GM23338 (cell line): ENCODE measurements at regions not wholly inside any gene's neighbourhood (a gene's known extent, or its start where the extent isn't known, plus 50 kb on each side); places are given as distances from the start of the nearest gene placed in this dataset.

Experiments
- ATAC-seq: fragments of 200-7000 bp; cut with Tn5 transposase; 3 replicates; pipeline ENCODE4 v1.9.1; 2020
- DNase-seq: peaks from one replicate; pipeline ENCODE4 v3.0.0-alpha.2; 2015; ENCODE audit warnings: low spot score
- H2AFZ ChIP-seq: fragments of 200-600 bp; sonication (generic); 2 replicates; pipeline ENCODE4 v1.8.0; 2016; ENCODE audit warnings: antibody characterized with exemption, mild to moderate bottlenecking, moderate library complexity
- H3F3A ChIP-seq: fragments of 200-600 bp; sonication (generic); replicated peaks from 2 replicates; pipeline ENCODE4 v1.8.0; 2017; ENCODE audit warnings: antibody characterized with exemption, mixed run types, low read depth
- H3K27ac ChIP-seq: fragments of 200-600 bp; sonication (generic); 2 replicates; pipeline ENCODE4 v1.6.1; 2016; ENCODE audit warnings: low read depth
- H3K27me3 ChIP-seq: fragments of 200-600 bp; sonication (generic); 2 replicates; pipeline ENCODE4 v1.8.0; 2016; ENCODE audit warnings: mild to moderate bottlenecking, mixed run types, moderate library complexity; ENCODE audit not compliant: insufficient read depth
- H3K36me3 ChIP-seq: fragments of 200-600 bp; sonication (generic); 2 replicates; pipeline ENCODE4 v1.8.0; 2016; ENCODE audit warnings: mild to moderate bottlenecking; ENCODE audit not compliant: insufficient read depth
- H3K4me1 ChIP-seq: fragments of 200-600 bp; sonication (generic); 2 replicates; pipeline ENCODE4 v1.8.0; 2016; ENCODE audit warnings: mild to moderate bottlenecking, moderate library complexity; ENCODE audit not compliant: insufficient read depth
- H3K4me2 ChIP-seq: fragments of 200-600 bp; sonication (generic); 2 replicates; pipeline ENCODE4 v1.7.1; 2017; ENCODE audit warnings: mixed run types
- H3K4me3 ChIP-seq: fragments of 200-600 bp; sonication (generic); 2 replicates; pipeline ENCODE4 v1.6.1; 2016; ENCODE audit warnings: mixed run types
- H3K79me2 ChIP-seq: fragments of 200-600 bp; sonication (generic); replicated peaks from 2 replicates; pipeline ENCODE4 v1.8.0; 2017; ENCODE audit warnings: mild to moderate bottlenecking; ENCODE audit not compliant: insufficient read depth
- H3K9me2 ChIP-seq: fragments of 200-600 bp; sonication (generic); 2 replicates; pipeline ENCODE4 v1.8.0; 2017; ENCODE audit not compliant: insufficient read depth
- H4K20me1 ChIP-seq: fragments of 200-600 bp; sonication (generic); replicated peaks from 2 replicates; pipeline ENCODE4 v1.8.0; 2017; ENCODE audit warnings: mild to moderate bottlenecking; ENCODE audit not compliant: insufficient read depth
- H3K27ac Mint-ChIP-seq: 2 replicates; pipeline ENCODE4 v1.8.0; 2020; ENCODE audit warnings: inconsistent platforms, mild to moderate bottlenecking, moderate library complexity, mixed read lengths
- H3K27me3 Mint-ChIP-seq: 3 replicates; pipeline ENCODE4 v1.8.0; 2022; ENCODE audit warnings: low read depth, mild to moderate bottlenecking, moderate library complexity, mixed read lengths, inconsistent platforms; ENCODE audit not compliant: insufficient read depth, poor library complexity
- H3K36me3 Mint-ChIP-seq: 3 replicates; pipeline ENCODE4 v1.8.0; 2021; ENCODE audit warnings: low read depth, mild to moderate bottlenecking, inconsistent platforms, moderate library complexity, mixed read lengths
- H3K4me1 Mint-ChIP-seq: 3 replicates; pipeline ENCODE4 v1.8.0; 2020; ENCODE audit warnings: mild to moderate bottlenecking, inconsistent platforms, mixed read lengths
- H3K4me3 Mint-ChIP-seq: 3 replicates; pipeline ENCODE4 v1.8.0; 2021; ENCODE audit warnings: moderate library complexity, mild to moderate bottlenecking, inconsistent platforms, mixed read lengths
- H3K9me3 Mint-ChIP-seq: 3 replicates; pipeline ENCODE4 v1.8.0; 2020; ENCODE audit warnings: moderate library complexity, mild to moderate bottlenecking, inconsistent platforms, mixed read lengths
- CREB1 ChIP-seq: fragments of 250-450 bp; sonication (Bioruptor Pico); IDR thresholded peaks from 2 replicates; pipeline ENCODE4 v1.5.0; 2020; ENCODE audit warnings: low read depth, mild to moderate bottlenecking, moderate library complexity
- EZH2 ChIP-seq: fragments of 200-600 bp; sonication (generic); IDR thresholded peaks from one replicate; pipeline ENCODE4 v1.8.0; 2017; ENCODE audit warnings: antibody characterized with exemption, mild to moderate bottlenecking, low read depth; ENCODE audit not compliant: unreplicated experiment
- JUNB ChIP-seq: IDR thresholded peaks from one replicate; pipeline ENCODE4 v1.6.1; 2016; ENCODE audit warnings: antibody characterized with exemption; ENCODE audit not compliant: unreplicated experiment
- NANOG ChIP-seq: IDR thresholded peaks from 2 replicates; pipeline ENCODE4 v1.6.1; 2016; ENCODE audit warnings: antibody characterized with exemption, borderline replicate concordance
- POLR2AphosphoS5 ChIP-seq: IDR thresholded peaks from 2 replicates; pipeline ENCODE4 v1.6.1; 2016; ENCODE audit warnings: antibody characterized with exemption, low read depth
- STAT1 ChIP-seq: IDR thresholded peaks from one replicate; pipeline ENCODE4 v1.6.1; 2016; ENCODE audit warnings: antibody characterized with exemption; ENCODE audit not compliant: unreplicated experiment
- ZNF114 ChIP-seq: fragments of 250-450 bp; sonication (Bioruptor Pico); IDR thresholded peaks from 2 replicates; pipeline ENCODE4 v1.5.0; 2020; ENCODE audit warnings: mild to moderate bottlenecking, moderate library complexity
- ZNF331 ChIP-seq: fragments of 250-450 bp; sonication (Bioruptor Pico); IDR thresholded peaks from 2 replicates; pipeline ENCODE4 v1.5.0; 2020; ENCODE audit warnings: low read depth, mild to moderate bottlenecking, moderate library complexity
- TF ChIP-seq, protein P1 (sequence below), 2 experiments: fragments of 200-600 bp in 1 of 2; sonication (generic) in 1 of 2; conservative IDR thresholded peaks; 2 replicates each; pipeline versions ENCODE4 v1.5.1 to v1.6.1; 2016 to 2017; ENCODE audit warnings: antibody characterized with exemption in 2 of 2, low read depth in 2 of 2, mild to moderate bottlenecking in 2 of 2, moderate library complexity in 1 of 2
- TF ChIP-seq, protein P2 (sequence below): IDR thresholded peaks from one replicate; pipeline ENCODE4 v1.6.1; 2018; ENCODE audit warnings: antibody characterized with exemption; ENCODE audit not compliant: unreplicated experiment
- TF ChIP-seq, protein P3 (sequence below): fragments of 250-450 bp; sonication (Bioruptor Pico); IDR thresholded peaks from 2 replicates; pipeline ENCODE4 v1.5.0; 2020; ENCODE audit warnings: mild to moderate bottlenecking, moderate library complexity

DNA sequence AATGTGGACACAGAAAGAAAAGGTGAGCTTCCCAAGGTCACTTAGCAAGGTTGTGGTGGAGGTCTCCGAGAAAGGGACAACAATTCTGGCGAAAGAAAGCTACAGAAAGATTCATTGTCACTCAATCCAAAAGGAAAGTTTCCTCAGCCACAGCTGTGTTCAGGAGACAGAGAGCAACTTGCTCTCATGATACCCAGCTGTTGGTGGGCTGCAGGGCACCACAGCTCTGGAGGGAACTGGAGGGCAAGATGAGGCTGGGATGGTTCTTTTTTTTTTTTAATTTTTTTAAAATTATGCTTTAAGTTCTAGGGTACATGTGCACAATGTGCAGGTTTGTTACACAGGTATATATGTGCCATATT is 50.7 kb upstream of the VTCN1 start:
- no peaks in the 10 kb centered on the region for H3K27me3 ChIP-seq
- DNase-seq (no peak), ATAC-seq (no peak)
- no peaks in the 10 kb centered on the region for H3K79me2 ChIP-seq
- no peaks in the 10 kb centered on the region for H4K20me1 ChIP-seq
- no peaks in the 10 kb centered on the region for H3K4me1 ChIP-seq
- H3K9me3 Mint-ChIP-seq, result peaks cover 40% of the 10 kb centered on the region
- H3K4me1 Mint-ChIP-seq, result no peaks in the 10 kb centered on the region
- TF ChIP-seq NANOG (no peak), POLR2AphosphoS5 (no peak), EZH2 (no peak), ZNF114 (CRISPR knock-in tag) (no peak), JUNB (no peak), STAT1 (no peak), CREB1 (no peak), ZNF331 (CRISPR knock-in tag) (no peak)
- TF ChIP-seq, protein P1, sequence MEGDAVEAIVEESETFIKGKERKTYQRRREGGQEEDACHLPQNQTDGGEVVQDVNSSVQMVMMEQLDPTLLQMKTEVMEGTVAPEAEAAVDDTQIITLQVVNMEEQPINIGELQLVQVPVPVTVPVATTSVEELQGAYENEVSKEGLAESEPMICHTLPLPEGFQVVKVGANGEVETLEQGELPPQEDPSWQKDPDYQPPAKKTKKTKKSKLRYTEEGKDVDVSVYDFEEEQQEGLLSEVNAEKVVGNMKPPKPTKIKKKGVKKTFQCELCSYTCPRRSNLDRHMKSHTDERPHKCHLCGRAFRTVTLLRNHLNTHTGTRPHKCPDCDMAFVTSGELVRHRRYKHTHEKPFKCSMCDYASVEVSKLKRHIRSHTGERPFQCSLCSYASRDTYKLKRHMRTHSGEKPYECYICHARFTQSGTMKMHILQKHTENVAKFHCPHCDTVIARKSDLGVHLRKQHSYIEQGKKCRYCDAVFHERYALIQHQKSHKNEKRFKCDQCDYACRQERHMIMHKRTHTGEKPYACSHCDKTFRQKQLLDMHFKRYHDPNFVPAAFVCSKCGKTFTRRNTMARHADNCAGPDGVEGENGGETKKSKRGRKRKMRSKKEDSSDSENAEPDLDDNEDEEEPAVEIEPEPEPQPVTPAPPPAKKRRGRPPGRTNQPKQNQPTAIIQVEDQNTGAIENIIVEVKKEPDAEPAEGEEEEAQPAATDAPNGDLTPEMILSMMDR (conservative IDR thresholded peaks at IDR 0.05; ENCODE audit: low read depth in 2 of 2), result no peak
- TF ChIP-seq, protein P2, sequence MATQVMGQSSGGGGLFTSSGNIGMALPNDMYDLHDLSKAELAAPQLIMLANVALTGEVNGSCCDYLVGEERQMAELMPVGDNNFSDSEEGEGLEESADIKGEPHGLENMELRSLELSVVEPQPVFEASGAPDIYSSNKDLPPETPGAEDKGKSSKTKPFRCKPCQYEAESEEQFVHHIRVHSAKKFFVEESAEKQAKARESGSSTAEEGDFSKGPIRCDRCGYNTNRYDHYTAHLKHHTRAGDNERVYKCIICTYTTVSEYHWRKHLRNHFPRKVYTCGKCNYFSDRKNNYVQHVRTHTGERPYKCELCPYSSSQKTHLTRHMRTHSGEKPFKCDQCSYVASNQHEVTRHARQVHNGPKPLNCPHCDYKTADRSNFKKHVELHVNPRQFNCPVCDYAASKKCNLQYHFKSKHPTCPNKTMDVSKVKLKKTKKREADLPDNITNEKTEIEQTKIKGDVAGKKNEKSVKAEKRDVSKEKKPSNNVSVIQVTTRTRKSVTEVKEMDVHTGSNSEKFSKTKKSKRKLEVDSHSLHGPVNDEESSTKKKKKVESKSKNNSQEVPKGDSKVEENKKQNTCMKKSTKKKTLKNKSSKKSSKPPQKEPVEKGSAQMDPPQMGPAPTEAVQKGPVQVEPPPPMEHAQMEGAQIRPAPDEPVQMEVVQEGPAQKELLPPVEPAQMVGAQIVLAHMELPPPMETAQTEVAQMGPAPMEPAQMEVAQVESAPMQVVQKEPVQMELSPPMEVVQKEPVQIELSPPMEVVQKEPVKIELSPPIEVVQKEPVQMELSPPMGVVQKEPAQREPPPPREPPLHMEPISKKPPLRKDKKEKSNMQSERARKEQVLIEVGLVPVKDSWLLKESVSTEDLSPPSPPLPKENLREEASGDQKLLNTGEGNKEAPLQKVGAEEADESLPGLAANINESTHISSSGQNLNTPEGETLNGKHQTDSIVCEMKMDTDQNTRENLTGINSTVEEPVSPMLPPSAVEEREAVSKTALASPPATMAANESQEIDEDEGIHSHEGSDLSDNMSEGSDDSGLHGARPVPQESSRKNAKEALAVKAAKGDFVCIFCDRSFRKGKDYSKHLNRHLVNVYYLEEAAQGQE, result no peak
- no peak overlapping the region for H3K4me3 ChIP-seq
- peaks cover 29% of the 10 kb centered on the region; the same call in 2 of the 3 replicates for H3K36me3 Mint-ChIP-seq
- H3K4me2 ChIP-seq, result no peak overlapping the region
- H3K4me3 Mint-ChIP-seq, result no peak overlapping the region
- no peaks in the 10 kb centered on the region; the same call in 1 of the 2 replicates for H3K36me3 ChIP-seq
- H3F3A ChIP-seq, result no peaks in the 10 kb centered on the region
- peaks cover under 1% of the 10 kb centered on the region for H3K27me3 Mint-ChIP-seq
- no peaks in the 10 kb centered on the region for H3K9me2 ChIP-seq
- no peak overlapping the region for H3K27ac ChIP-seq
- H3K27ac Mint-ChIP-seq, result no peak overlapping the region
- no peak overlapping the region for H2AFZ ChIP-seq

DNA sequence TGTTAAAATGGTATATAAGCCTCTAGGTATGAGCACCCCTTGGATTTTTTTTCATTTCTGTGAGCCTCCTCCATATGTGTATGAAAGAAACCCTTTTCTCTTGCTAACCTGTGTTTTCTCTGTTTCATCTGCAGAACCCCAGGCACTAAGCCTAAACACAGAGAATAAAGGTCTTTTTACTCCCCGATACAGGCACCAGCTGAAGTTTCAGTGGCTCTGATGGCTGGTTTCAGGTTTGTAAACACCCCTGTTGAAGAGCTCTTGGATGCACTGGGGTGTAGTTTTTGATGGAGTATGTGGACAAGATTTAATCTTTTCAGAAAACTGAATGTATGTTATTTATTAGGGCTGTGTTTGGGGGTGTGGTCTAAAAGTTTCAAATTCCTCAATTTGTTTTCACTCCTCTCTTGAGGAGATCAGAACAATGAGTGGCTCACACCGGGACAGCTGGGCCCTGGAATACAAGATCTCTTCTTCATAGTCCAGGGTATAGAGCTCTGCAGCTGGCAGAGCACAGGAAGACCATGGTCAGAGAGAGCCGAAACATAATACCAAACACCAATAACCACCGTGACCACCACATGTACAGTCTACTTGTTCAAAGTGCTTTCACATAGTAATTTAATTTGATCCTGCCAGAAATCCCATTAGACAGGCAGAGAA is 50.2 kb upstream of the VTCN1 start:
- Mint-ChIP-seq H3K9me3 (peaks cover 40% of the 10 kb centered on the region), H3K4me3 (no peak overlapping the region), H3K36me3 (peaks cover 29% of the 10 kb centered on the region; the same call in 2 of the 3 replicates), H3K27me3 (peaks cover 1% of the 10 kb centered on the region), H3K4me1 (no peaks in the 10 kb centered on the region), H3K27ac (no peak overlapping the region)
- Histone ChIP-seq H3K27ac (no peak overlapping the region), H3K4me2 (no peak overlapping the region), H2AFZ (peak overlapping the region; percentile 23; the same call in 1 of the 2 replicates), H3K4me3 (no peak overlapping the region), H3K4me1 (no peaks in the 10 kb centered on the region), H3K27me3 (no peaks in the 10 kb centered on the region), H3K79me2 (no peaks in the 10 kb centered on the region), H3K36me3 (no peaks in the 10 kb centered on the region; the same call in 1 of the 2 replicates), H3K9me2 (no peaks in the 10 kb centered on the region), H3F3A (no peaks in the 10 kb centered on the region), H4K20me1 (no peaks in the 10 kb centered on the region)
- DNase-seq, result no peak
- TF ChIP-seq JUNB (no peak), ZNF331 (CRISPR knock-in tag) (no peak)
- TF ChIP-seq, protein P3, sequence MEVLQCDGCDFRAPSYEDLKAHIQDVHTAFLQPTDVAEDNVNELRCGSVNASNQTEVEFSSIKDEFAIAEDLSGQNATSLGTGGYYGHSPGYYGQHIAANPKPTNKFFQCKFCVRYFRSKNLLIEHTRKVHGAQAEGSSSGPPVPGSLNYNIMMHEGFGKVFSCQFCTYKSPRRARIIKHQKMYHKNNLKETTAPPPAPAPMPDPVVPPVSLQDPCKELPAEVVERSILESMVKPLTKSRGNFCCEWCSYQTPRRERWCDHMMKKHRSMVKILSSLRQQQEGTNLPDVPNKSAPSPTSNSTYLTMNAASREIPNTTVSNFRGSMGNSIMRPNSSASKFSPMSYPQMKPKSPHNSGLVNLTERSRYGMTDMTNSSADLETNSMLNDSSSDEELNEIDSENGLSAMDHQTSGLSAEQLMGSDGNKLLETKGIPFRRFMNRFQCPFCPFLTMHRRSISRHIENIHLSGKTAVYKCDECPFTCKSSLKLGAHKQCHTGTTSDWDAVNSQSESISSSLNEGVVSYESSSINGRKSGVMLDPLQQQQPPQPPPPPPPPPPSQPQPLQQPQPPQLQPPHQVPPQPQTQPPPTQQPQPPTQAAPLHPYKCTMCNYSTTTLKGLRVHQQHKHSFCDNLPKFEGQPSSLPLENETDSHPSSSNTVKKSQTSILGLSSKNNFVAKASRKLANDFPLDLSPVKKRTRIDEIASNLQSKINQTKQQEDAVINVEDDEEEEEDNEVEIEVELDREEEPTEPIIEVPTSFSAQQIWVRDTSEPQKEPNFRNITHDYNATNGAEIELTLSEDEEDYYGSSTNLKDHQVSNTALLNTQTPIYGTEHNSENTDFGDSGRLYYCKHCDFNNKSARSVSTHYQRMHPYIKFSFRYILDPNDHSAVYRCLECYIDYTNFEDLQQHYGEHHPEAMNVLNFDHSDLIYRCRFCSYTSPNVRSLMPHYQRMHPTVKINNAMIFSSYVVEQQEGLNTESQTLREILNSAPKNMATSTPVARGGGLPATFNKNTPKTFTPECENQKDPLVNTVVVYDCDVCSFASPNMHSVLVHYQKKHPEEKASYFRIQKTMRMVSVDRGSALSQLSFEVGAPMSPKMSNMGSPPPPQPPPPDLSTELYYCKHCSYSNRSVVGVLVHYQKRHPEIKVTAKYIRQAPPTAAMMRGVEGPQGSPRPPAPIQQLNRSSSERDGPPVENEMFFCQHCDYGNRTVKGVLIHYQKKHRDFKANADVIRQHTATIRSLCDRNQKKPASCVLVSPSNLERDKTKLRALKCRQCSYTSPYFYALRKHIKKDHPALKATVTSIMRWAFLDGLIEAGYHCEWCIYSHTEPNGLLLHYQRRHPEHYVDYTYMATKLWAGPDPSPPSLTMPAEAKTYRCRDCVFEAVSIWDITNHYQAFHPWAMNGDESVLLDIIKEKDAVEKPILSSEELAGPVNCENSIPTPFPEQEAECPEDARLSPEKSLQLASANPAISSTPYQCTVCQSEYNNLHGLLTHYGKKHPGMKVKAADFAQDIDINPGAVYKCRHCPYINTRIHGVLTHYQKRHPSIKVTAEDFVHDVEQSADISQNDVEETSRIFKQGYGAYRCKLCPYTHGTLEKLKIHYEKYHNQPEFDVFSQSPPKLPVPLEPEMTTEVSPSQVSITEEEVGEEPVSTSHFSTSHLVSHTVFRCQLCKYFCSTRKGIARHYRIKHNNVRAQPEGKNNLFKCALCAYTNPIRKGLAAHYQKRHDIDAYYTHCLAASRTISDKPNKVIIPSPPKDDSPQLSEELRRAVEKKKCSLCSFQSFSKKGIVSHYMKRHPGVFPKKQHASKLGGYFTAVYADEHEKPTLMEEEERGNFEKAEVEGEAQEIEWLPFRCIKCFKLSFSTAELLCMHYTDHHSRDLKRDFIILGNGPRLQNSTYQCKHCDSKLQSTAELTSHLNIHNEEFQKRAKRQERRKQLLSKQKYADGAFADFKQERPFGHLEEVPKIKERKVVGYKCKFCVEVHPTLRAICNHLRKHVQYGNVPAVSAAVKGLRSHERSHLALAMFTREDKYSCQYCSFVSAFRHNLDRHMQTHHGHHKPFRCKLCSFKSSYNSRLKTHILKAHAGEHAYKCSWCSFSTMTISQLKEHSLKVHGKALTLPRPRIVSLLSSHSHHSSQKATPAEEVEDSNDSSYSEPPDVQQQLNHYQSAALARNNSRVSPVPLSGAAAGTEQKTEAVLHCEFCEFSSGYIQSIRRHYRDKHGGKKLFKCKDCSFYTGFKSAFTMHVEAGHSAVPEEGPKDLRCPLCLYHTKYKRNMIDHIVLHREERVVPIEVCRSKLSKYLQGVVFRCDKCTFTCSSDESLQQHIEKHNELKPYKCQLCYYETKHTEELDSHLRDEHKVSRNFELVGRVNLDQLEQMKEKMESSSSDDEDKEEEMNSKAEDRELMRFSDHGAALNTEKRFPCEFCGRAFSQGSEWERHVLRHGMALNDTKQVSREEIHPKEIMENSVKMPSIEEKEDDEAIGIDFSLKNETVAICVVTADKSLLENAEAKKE, result no peak
- no peak for ATAC-seq
